ENCODE measurements at regions not wholly inside any gene's neighbourhood (a gene's known extent, or its start where the extent isn't known, plus 50 kb on each side); places are given as distances from the start of the nearest gene placed in this dataset.
A peak's percentile ranks its signal among the peaks of the same experiment; 100 is the strongest.
"Not testable (repeated sequence)": the region's sequence is repeated elsewhere in the genome, so short reads cannot be mapped to it uniquely, and the experiment has no call there.

DNA sequence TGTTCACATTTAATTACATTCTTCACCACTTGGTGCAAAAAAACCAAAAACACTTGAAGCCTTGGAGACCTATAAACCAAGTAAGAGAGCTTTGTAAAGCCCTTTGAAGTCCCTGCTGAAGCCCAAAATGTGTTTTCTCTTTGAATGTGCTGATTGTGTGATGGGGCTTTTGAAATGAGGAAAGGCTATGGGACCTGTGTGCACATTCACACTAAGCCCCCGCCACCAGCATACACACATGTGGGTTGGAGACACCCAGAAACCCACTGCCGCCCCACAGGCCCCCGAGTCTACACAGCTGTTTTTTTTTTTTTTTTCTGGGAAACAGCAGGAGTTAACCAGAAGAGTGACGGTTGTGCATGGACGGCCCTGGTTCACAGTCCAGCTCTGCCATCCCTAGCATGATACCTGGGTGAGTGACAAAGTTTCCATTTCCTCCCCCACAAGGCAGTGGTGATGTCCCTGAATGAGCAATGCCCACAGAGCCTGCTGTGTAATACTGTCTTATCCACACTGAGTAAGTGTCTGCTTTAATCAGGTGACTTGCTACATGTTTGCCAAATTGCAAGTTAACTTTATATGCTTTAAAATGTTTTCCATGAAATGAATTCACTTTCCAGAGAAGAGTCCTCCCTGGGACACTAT, 154.6 kb upstream of the GDF10 start:
- DNase-seq = no peak

- no peak for DNase-seq
Measured at GRCh38 chr10:47146572-47146971, 153.4 kb upstream of the GDF10 start.

DNA sequence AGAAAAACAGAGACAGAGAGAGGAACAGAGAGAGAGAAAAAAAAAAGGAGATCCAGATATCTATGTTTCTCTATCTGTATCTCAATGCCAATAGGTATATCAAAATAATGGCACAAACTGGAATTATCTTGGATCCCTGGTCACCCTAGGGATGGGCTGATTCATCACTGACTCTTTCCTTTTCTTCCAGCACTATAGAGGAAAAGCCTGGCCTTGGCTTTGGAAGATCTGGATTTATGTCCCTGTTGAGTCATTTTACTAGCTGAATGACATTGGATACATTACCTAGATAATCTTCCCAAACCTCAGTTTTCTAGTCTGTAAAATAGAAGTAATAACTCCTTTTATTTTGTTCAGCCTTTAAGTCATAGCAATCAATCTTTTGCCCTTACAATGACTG, 152.8 kb upstream of the GDF10 start:
- no peak for DNase-seq

DNA sequence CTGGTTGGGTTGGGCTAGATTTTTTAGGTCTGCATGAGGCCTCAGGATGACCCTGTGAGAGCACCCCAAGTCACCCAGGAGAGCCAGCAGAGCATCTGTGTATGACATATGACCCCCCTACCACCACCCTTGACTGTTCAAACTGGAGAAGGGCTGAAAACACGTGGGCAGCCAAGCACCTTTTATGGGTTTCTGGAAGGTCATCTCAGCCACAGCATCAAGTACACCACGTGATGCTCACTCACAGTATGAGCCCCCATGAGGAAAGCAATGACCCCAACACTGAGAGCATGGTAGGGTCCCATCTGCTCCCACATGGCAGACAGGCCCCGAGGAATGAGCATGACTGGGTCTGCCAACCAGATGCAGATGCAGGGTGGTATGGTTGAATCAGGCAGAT, 149.4 kb upstream of the GDF10 start:
- DNase-seq = no peak

DNA sequence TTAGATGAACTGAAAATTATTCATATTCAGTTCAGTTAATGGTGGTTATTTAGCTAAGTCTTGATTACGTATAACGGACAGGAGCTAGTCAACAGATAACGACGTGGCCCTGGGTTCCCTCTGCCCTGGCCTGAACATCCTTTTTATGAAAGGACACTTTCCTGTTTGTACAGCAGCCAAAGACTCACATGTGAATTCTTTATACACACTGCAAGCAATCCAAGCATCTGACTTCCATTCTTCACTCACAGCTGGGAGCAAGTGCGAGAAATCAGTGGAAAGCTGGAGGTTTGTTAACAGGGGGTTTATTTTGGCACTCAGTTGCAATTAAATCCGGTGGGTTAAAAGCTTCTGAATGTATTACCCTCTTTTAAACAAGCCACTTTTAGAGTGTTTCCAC, 148.1 kb upstream of the GDF10 start:
- no peak for DNase-seq

- no peak for DNase-seq
Measured at GRCh38 chr10:47152861-47153349, 147.1 kb upstream of the GDF10 start.

- DNase-seq = no peak
Measured at GRCh38 chr10:47154762-47155161, 145.2 kb upstream of the GDF10 start.

DNA sequence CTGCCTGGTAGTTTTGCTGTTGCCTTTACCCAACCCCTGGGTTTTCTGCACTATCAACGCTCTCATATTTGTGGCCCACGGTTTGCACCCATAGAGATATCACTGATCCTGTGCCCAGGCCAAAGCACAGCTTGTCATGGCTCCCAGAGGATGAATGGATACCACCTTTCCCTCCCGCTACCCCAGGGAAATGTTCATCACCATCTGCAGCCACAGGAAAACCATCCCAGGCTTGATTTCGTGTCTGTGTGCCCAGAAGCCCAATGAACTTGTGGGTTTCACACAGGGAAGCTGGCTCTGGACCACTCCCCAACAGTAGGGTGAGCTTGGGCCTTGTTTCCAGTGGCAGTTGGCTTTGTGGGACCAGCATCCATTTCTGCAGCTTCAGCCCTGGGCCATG, 143.1 kb upstream of the GDF10 start:
- no peak for DNase-seq

- no peak for DNase-seq
Measured at GRCh38 chr10:47158116-47159071, 141.6 kb upstream of the GDF10 start.

DNA sequence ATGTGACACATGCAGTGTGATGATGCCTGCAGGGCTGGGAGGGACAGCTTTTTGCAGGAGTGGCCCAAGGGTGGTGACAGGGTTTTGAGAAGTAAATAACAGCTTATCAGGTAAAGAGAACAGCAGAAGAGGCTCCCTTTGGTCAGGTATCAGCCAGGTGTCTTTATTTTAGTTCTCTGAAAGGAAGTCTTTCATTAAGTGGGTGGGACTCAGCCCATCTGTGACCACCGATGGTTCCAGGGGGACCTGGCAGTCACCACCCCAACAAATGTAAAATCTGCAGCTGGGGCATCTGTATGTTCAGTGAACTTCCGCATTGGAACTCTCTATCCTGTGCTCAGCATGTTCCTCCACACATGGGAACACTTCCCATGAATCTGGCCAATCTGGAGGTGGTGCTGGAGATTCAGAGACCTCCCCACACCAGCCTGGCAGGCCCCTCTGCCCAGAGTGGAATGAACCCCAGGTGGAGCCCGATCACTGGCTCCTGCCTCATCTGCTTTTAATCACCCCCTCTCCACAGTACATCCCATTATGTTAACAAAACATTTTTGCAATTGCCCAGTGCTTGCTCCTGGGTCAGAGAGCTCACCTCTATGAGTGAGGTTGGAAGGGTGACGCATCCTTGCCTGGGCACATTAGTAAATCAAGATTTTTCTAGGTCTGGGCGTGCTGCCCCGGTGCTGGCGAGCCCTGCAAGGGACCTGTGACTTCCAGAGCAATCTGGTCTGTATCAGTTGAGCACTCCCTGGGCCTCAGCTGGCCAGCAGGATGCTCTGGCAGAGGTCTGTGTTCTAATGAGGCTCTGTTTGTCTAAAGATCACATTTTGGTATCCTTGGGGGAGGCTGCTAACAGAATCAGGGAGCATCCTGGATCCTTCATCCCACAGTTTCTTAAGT, 140.4 kb upstream of the GDF10 start:
- DNase-seq = no peak

- DNase-seq = no peak
Measured at GRCh38 chr10:47160261-47160908, 139.6 kb upstream of the GDF10 start.

DNA sequence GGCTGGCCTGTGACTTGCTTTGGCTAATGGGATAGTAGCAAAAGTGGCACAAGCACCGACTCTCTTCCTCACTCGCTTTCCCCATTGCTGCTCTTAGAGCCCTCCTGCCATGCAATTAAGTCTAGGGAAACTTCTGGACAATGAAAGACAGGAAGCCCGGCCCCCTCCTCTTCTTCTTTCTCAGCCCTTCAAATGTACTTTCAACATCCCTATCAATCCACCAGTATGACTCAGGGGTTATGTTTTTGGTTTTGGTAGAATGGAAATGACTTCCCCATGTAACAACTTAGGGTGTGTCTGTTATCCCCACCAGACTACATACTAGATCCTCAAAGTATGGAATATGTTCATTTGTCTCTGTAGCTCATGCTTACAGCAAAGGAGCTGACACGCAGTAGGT, 139.0 kb upstream of the GDF10 start:
- no peak for DNase-seq

GRCh38 chr10:47161465-47161864, 138.5 kb upstream of the GDF10 start:
- no peak for DNase-seq

DNA sequence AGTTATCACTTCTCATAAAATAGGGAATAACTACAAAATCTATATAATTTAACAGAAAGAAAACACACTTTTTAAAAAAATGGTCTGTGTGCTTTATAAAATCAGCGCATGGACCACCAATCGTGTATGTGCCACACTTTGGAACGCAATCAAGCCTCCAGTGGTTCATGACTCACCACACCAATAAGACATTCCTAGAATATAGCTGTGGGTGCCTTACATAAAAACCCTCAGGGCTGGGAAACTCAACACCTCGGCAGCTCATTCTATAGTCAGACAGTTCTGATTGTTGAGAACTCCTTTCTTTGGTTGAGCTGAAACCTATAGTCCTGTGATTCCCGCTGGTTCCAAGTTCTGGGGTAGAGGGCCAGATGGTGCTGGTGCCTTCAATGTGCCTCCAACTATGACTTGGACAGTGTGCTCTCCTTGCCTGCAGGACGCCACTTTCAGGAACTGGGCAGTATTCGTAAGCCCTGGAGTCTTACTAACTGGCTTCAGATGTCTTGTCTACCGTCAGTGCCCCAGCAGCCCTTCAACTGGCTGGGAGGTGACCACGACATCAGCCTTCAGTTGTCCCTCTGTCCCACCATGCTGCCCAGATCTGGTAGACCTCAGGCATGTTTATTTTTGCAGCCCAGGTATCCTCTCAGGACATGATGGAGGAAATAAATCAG, 135.7 kb upstream of the GDF10 start:
- no peak for DNase-seq

GRCh38 chr10:47164800-47165128, 135.2 kb upstream of the GDF10 start:
- no peak for DNase-seq

DNA sequence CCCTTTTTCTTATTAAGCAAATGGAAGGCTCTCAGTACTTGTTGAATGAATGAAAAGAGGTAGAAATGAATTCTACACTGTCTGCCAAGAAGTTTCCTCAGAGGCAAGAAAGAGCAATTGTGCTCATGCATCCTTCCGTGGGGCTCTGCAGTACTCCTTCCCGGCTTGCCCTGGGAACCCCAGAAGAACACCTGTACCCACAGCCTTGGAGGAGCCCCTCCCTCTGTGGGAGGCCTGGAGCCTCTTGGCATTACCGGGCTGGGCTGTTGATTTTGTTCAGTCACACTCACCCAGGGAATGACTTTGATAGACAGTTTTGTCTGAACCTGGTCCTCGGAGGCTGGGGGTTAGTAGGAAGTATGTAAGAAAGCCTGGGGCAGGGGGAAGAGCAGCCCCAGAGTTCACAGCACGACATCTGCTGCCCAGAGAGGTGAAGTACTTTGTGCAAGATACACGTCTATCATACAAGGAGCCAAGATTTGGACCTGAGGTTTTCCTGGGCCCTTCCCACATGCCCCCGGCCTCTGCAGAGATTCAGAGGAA, 134.8 kb upstream of the GDF10 start:
- no peak for DNase-seq

GRCh38 chr10:47165711-47166404, 134.1 kb upstream of the GDF10 start:
- DNase-seq = peak; percentile 30

DNA sequence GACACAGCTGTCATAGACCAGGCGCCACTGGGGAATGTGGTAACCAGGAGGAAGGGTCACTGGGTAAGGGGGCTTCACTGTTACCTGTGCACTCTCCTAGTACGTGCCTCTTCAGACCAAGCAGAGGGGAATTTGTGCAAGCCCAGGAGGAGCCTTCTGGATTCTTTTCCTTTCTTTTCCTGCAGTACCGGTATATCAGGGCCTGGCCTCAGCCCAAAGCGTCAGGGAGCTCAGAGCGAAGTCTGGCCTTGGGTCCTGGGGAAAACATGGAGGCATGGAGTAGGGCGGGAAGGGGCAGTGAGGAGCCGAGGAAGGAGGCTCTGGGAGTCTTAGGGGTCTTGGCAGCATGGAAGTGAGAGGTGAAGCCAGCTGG, 133.6 kb upstream of the GDF10 start:
- DNase-seq = no peak

DNA sequence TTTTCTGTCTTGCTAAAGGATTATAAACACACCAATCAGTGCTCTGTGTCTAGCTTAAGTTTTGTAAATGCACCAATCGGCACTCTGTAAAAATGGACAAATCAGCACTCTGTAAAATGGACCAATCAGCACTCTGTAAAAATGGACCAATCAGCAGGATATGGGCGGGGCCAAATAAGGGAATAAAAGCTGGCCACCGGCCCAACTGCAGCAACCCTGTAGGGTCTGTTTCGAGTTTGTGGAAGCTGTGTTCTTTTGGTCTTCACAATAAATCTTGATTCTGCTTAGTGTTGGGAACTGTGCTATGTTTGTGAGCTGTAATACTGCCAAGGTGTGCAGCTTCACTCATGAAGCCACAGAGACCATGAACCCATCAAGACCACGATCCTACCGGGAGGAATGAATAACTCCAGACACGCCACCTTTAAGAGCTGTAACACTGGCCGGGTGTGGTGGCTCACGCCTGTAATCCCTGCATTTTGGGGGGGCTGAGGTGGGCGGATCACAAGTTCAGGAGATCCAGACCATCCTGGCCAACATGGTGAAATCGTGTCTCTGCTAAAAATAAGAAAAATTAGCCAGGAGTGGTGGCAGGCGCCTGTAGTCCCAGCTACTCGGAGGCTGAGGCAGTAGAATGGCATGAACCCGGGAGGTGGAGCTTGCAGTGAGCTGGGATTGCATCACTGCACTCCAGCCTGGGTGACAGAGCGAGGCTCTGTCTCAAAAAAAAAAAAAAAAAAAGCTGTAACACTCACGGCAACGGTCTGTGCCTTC, 133.0 kb upstream of the GDF10 start:
- DNase-seq = not testable (repeated sequence)

GRCh38 chr10:47167591-47167990, 132.4 kb upstream of the GDF10 start:
- no peak for DNase-seq
